Vagina (tissue), 2 donors: ENCODE measurements at regions not wholly inside any gene's neighbourhood (a gene's known extent, or its start where the extent isn't known, plus 50 kb on each side); places are given as distances from the start of the nearest gene placed in this dataset.

ENCODE experiments used
- POLR2A ChIP-seq, 2 donors: fragments of 450-650 bp; IDR thresholded peaks; one replicate each; pipeline ENCODE4 v1.6.1; 2017; ENCODE audit warnings: antibody characterized with exemption in 2 of 2, mild to moderate bottlenecking in 2 of 2, moderate library complexity in 2 of 2
- TF ChIP-seq, protein P1 (sequence below), 3 experiments: fragments of 450-650 bp in 2 of 3; fragments of 200-600 bp in 1 of 3; sonication (generic) in 1 of 3; IDR thresholded peaks; one replicate each; pipeline ENCODE4 v1.5.1; 2017 to 2019; ENCODE audit warnings: antibody characterized with exemption in 3 of 3, mild to moderate bottlenecking in 2 of 3, moderate library complexity in 2 of 3

DNA sequence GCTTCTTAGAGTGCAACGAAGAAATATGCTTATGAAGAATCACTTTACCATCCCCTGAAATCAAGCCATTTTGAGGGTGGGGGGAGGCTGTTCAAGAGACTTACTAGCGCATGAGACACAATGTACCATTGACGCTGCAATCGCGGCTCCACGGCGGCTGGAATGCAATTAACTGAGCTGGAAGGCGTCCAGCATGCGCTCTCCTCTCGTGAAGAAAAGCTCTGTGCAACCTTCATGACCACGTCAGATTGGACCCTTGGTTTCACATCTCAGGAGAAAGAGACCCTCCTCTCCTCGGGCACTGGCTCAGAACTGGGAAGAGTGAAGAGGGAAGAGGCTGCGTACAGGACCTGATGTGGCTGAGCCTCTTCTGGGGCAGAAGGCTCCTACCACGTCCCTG, 138.5 kb upstream of the IRX2 start:
- TF ChIP-seq, protein P1, sequence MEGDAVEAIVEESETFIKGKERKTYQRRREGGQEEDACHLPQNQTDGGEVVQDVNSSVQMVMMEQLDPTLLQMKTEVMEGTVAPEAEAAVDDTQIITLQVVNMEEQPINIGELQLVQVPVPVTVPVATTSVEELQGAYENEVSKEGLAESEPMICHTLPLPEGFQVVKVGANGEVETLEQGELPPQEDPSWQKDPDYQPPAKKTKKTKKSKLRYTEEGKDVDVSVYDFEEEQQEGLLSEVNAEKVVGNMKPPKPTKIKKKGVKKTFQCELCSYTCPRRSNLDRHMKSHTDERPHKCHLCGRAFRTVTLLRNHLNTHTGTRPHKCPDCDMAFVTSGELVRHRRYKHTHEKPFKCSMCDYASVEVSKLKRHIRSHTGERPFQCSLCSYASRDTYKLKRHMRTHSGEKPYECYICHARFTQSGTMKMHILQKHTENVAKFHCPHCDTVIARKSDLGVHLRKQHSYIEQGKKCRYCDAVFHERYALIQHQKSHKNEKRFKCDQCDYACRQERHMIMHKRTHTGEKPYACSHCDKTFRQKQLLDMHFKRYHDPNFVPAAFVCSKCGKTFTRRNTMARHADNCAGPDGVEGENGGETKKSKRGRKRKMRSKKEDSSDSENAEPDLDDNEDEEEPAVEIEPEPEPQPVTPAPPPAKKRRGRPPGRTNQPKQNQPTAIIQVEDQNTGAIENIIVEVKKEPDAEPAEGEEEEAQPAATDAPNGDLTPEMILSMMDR (IDR thresholded peaks at IDR 0.05), result no peak
- TF ChIP-seq POLR2A (IDR thresholded peaks at IDR 0.05), result no peak
